ENCODE measurements at regions not wholly inside any gene's neighbourhood (a gene's known extent, or its start where the extent isn't known, plus 50 kb on each side); places are given as distances from the start of the nearest gene placed in this dataset.

- TF ChIP-seq CTCF (IDR thresholded peaks at IDR 0.05) (no peak), ZFX (IDR thresholded peaks at IDR 0.05; ENCODE audit: borderline replicate concordance) (no peak)
Measured at GRCh38 chr4:125464146-125464545, 149.4 kb downstream of the FAT4 start.

Measured in 22Rv1 (cell line).